ENCODE measurements at regions not wholly inside any gene's neighbourhood (a gene's known extent, or its start where the extent isn't known, plus 50 kb on each side); places are given as distances from the start of the nearest gene placed in this dataset.

GRCh38 chr5:100479079-100479688, 56.0 kb upstream of the FAM174A start:
- intact Hi-C loops (cut with micrococcal nuclease): no loop called here

- intact Hi-C loops (cut with micrococcal nuclease): no loop called here
Measured at GRCh38 chr5:100472091-100472490, 63.1 kb upstream of the FAM174A start.

GRCh38 chr5:100469767-100470166, 65.4 kb upstream of the FAM174A start:
- intact Hi-C loops (cut with micrococcal nuclease): no loop called here

- intact Hi-C loops (cut with micrococcal nuclease): no loop called here
Measured at GRCh38 chr5:100464418-100464817, 70.8 kb upstream of the FAM174A start.

GRCh38 chr5:100456615-100457014, 78.6 kb upstream of the FAM174A start:
- intact Hi-C loops (cut with micrococcal nuclease): no loop called here

GRCh38 chr5:100452126-100452525, 83.0 kb upstream of the FAM174A start:
- intact Hi-C loops (cut with micrococcal nuclease): no loop called here

- intact Hi-C loops (cut with micrococcal nuclease): no loop called here
Measured at GRCh38 chr5:100448111-100448528, 87.1 kb upstream of the FAM174A start.

GRCh38 chr5:100446879-100447430, 88.2 kb upstream of the FAM174A start:
- intact Hi-C loops (cut with micrococcal nuclease): no loop called here

- intact Hi-C loops (cut with micrococcal nuclease): no loop called here
Measured at GRCh38 chr5:100444961-100445360, 90.2 kb upstream of the FAM174A start.

- intact Hi-C loops (cut with micrococcal nuclease): loop anchor here (5.0 kb wide), 1 partner anchor 612 kb away; no protein-coding TSS in a partner anchor
Measured at GRCh38 chr5:100434815-100435214, 100.4 kb upstream of the FAM174A start.

GRCh38 chr5:100432741-100433140, 102.4 kb upstream of the FAM174A start:
- intact Hi-C loops (cut with micrococcal nuclease): loop anchor here (5.0 kb wide), 1 partner anchor 615 kb away; no protein-coding TSS in a partner anchor

- intact Hi-C loops (cut with micrococcal nuclease): loop anchor here (1.0 to 5.0 kb wide), 2 partner anchors 617 to 1248 kb away; no protein-coding TSS in a partner anchor
Measured at GRCh38 chr5:100430268-100431195, 104.6 kb upstream of the FAM174A start.

- intact Hi-C loops (cut with micrococcal nuclease): no loop called here
Measured at GRCh38 chr5:100424787-100425186, 110.4 kb upstream of the FAM174A start.

- intact Hi-C loops (cut with micrococcal nuclease): no loop called here
Measured at GRCh38 chr5:100424017-100424416, 111.2 kb upstream of the FAM174A start.

- intact Hi-C loops (cut with micrococcal nuclease): no loop called here
Measured at GRCh38 chr5:100423330-100423729, 111.8 kb upstream of the FAM174A start.

- intact Hi-C loops (cut with micrococcal nuclease): no loop called here
Measured at GRCh38 chr5:100421360-100421759, 113.8 kb upstream of the FAM174A start.

GRCh38 chr5:100418231-100418630, 116.9 kb upstream of the FAM174A start:
- intact Hi-C loops (cut with micrococcal nuclease): no loop called here

GRCh38 chr5:100409660-100410151, 125.5 kb upstream of the FAM174A start:
- intact Hi-C loops (cut with micrococcal nuclease): no loop called here

- intact Hi-C loops (cut with micrococcal nuclease): no loop called here
Measured at GRCh38 chr5:100407053-100407452, 128.1 kb upstream of the FAM174A start.

- intact Hi-C loops (cut with micrococcal nuclease): no loop called here
Measured at GRCh38 chr5:100406640-100407039, 128.5 kb upstream of the FAM174A start.

GRCh38 chr5:100402071-100402470, 133.1 kb upstream of the FAM174A start:
- intact Hi-C loops (cut with micrococcal nuclease): no loop called here

GRCh38 chr5:100401149-100401548, 134.0 kb upstream of the FAM174A start:
- intact Hi-C loops (cut with micrococcal nuclease): no loop called here
